Breast epithelium (tissue), 4 donors: ENCODE measurements at regions not wholly inside any gene's neighbourhood (a gene's known extent, or its start where the extent isn't known, plus 50 kb on each side); places are given as distances from the start of the nearest gene placed in this dataset.

Experiments
- DNase-seq, 2 donors: peaks; one replicate each; pipeline ENCODE4 v3.0.0-alpha.2; 2019; ENCODE audit warnings: low spot score in 2 of 2
- H3K27ac ChIP-seq, 2 donors: fragments of 200-600 bp; sonication (generic) in 1 of 2; one replicate each; pipeline ENCODE4 v1.5.1; 2016 to 2019; ENCODE audit warnings: mild to moderate bottlenecking in 1 of 2
- H3K27me3 ChIP-seq, 2 donors: fragments of 200-600 bp; sonication (generic) in 1 of 2; one replicate each; pipeline versions ENCODE4 v1.5.1 to v1.6.0; 2017 to 2019; ENCODE audit warnings: control low read depth in 1 of 2, mild to moderate bottlenecking in 1 of 2
- H3K36me3 ChIP-seq: fragments of 200-600 bp; one replicate; pipeline ENCODE4 v1.5.1; 2019
- H3K4me1 ChIP-seq, 2 donors: fragments of 200-600 bp; sonication (generic); one replicate each; pipeline ENCODE4 v1.5.1; 2016 to 2019; ENCODE audit warnings: control low read depth in 1 of 2
- H3K4me3 ChIP-seq, 3 donors: fragments of 200-600 bp; sonication (generic); 1 replicate in 2 of 3; 2 replicates in 1 of 3; pipeline ENCODE4 v1.5.1; 2016 to 2019; ENCODE audit warnings: mild to moderate bottlenecking in 3 of 3, moderate library complexity in 2 of 3
- H3K9me3 ChIP-seq, 2 donors: fragments of 200-600 bp; sonication (generic) in 1 of 2; one replicate each; pipeline ENCODE4 v1.5.1; 2016 to 2019; ENCODE audit warnings: control low read depth in 1 of 2
- CTCF ChIP-seq, 3 donors: fragments of 450-650 bp; IDR thresholded peaks; one replicate each; pipeline ENCODE4 v1.5.1; 2016 to 2017; ENCODE audit warnings: antibody characterized with exemption in 3 of 3, mild to moderate bottlenecking in 3 of 3, moderate library complexity in 3 of 3
- POLR2A ChIP-seq: fragments of 450-650 bp; IDR thresholded peaks from one replicate; pipeline ENCODE4 v1.6.1; 2016; ENCODE audit warnings: antibody characterized with exemption, mild to moderate bottlenecking, moderate library complexity
- POLR2AphosphoS5 ChIP-seq, 3 donors: sonication (generic); formaldehyde crosslinking; IDR thresholded peaks; one replicate each; pipeline ENCODE4 v1.6.1; 2017; ENCODE audit warnings: antibody characterized with exemption in 3 of 3
- intact Hi-C: fragments of 100-400 bp; cut with DNase I; formaldehyde crosslinking; loops from one replicate; pipeline ENCODE4 v1.15.1; 2023; ENCODE audit warnings: low total_unique reads

GRCh38 chr1:36737767-36738166 lies 255.1 kb upstream of the CSF3R start:
- TF ChIP-seq POLR2A, result no peak
- no peak for TF ChIP-seq POLR2AphosphoS5 (IDR thresholded peaks at IDR 0.05)
- DNase-seq, result no peak
- H3K4me1 ChIP-seq, result no peaks in the 10 kb centered on the region
- intact Hi-C loops, result no loop called here
- H3K9me3 ChIP-seq, result peaks cover 0 to 5% of the 10 kb centered on the region in 2 donors
- peaks cover 0 to 13% of the 10 kb centered on the region in 2 donors for H3K27me3 ChIP-seq
- no peaks in the 10 kb centered on the region for H3K36me3 ChIP-seq
- H3K27ac ChIP-seq, result no peak overlapping the region
- H3K4me3 ChIP-seq, result no peak overlapping the region

DNA sequence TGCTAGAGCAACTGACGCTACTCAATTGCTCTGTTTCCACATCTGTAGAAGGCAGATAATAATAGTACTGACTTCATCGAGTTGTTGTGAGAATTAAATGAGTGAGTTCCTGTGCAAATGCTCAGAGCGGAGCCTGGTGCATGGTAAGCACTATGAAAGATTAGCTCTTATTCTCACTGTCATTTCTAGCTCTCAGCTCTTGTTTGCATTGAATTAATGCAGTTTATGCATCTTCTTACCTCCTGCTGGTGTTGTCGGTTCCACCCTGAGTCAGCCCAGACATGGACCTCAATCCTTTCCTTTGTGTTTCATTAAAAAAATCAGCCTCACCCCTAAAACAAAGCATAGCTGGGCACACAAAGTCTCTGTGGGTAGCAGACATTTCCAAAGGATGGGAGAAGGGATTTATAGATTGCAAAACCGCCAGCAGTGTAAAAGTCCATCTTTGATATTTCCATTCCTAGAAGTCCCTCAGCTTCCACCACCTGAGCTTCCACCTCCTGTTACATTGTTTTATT lies 254.4 kb upstream of the CSF3R start:
- H3K36me3 ChIP-seq, result no peaks in the 10 kb centered on the region
- H3K27ac ChIP-seq, result no peak overlapping the region
- H3K4me3 ChIP-seq, result no peak overlapping the region
- intact Hi-C loops, result no loop called here
- TF ChIP-seq CTCF (IDR thresholded peaks at IDR 0.05), result no peak
- TF ChIP-seq POLR2A, result no peak
- no peak for TF ChIP-seq POLR2AphosphoS5 (IDR thresholded peaks at IDR 0.05)
- no peak for DNase-seq
- peaks cover 0 to 13% of the 10 kb centered on the region in 2 donors for H3K27me3 ChIP-seq
- peaks cover 0 to 5% of the 10 kb centered on the region in 2 donors for H3K9me3 ChIP-seq
- H3K4me1 ChIP-seq, result no peaks in the 10 kb centered on the region

DNA sequence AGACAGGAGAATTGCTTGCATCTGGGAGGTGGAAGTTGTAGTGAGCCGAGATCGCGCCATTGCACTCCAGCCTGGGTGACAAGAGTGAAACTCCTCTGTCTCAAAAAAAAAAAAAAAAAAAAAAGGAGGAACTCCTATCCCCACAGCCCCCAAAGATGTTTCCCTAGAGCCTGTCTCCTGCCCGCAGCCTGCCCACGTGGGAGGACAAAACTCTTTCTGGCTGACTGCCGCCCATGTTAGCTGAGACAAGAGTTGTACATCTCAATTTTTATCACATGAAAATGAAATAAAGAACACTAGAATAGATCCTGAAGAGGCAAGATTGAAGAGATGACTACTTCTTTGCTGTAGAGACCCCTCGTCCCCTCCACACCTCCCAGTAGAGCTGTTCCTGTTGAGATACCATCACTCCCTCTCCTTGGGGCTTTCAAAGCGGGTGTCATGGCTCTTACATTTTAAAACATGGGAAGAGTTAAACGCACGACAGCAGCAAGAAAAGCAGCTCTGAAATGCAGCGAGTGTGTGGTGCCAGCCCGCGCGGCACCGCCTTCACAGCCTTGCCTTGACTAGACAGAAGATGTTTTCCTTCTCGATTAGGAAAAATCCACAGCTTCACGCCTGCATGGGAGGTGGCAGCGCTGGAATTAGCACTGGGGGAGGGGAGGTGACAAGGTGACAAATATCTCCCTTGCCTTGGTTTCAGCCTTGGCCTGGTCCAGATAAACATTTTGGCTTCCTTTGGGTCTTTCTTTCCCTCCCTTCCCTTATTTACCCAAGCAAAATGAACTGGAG lies 253.4 kb upstream of the CSF3R start:
- H3K36me3 ChIP-seq, result no peaks in the 10 kb centered on the region
- no peak overlapping the region for H3K27ac ChIP-seq
- H3K4me1 ChIP-seq, result no peaks in the 10 kb centered on the region
- H3K27me3 ChIP-seq, result peaks cover 0 to 13% of the 10 kb centered on the region in 2 donors
- no peak overlapping the region for H3K4me3 ChIP-seq
- DNase-seq, result no peak
- intact Hi-C loops, result no loop called here
- H3K9me3 ChIP-seq, result peaks cover 0 to 4% of the 10 kb centered on the region in 2 donors
- no peak for TF ChIP-seq POLR2A
- no peak for TF ChIP-seq POLR2AphosphoS5 (IDR thresholded peaks at IDR 0.05)
- no peak for TF ChIP-seq CTCF (IDR thresholded peaks at IDR 0.05)

- intact Hi-C loops, result no loop called here
- Histone ChIP-seq H3K27me3 (peaks cover 0 to 13% of the 10 kb centered on the region in 2 donors), H3K4me3 (no peak overlapping the region), H3K4me1 (no peaks in the 10 kb centered on the region), H3K36me3 (no peaks in the 10 kb centered on the region), H3K9me3 (no peaks in the 10 kb centered on the region), H3K27ac (no peak overlapping the region)
- TF ChIP-seq POLR2A (no peak), POLR2AphosphoS5 (IDR thresholded peaks at IDR 0.05) (no peak), CTCF (IDR thresholded peaks at IDR 0.05) (no peak)
- DNase-seq, result no peak
Observed at GRCh38 chr1:36735436-36735835, 252.7 kb upstream of the CSF3R start.

- Histone ChIP-seq H3K27ac (no peak overlapping the region), H3K4me1 (no peaks in the 10 kb centered on the region), H3K36me3 (no peaks in the 10 kb centered on the region), H3K27me3 (peaks cover 0 to 15% of the 10 kb centered on the region in 2 donors), H3K9me3 (no peaks in the 10 kb centered on the region), H3K4me3 (no peak overlapping the region)
- no peak for DNase-seq
- TF ChIP-seq CTCF (IDR thresholded peaks at IDR 0.05) (no peak), POLR2AphosphoS5 (IDR thresholded peaks at IDR 0.05) (no peak), POLR2A (no peak)
- intact Hi-C loops, result no loop called here
Observed at GRCh38 chr1:36734356-36734755, 251.6 kb upstream of the CSF3R start.
